Thoracic aorta (tissue), 2 donors: ENCODE measurements at regions not wholly inside any gene's neighbourhood (a gene's known extent, or its start where the extent isn't known, plus 50 kb on each side); places are given as distances from the start of the nearest gene placed in this dataset.
"Not testable (repeated sequence)": the region's sequence is repeated elsewhere in the genome, so short reads cannot be mapped to it uniquely, and the experiment has no call there.

Experiments
- ATAC-seq: fragments of 150-250 bp; one replicate; pipeline ENCODE4 v1.8.0; 2017; ENCODE audit warnings: low read depth; ENCODE audit not compliant: insufficient number of reproducible peaks, low FRiP score
- DNase-seq: peaks from one replicate; pipeline ENCODE4 v3.0.0-alpha.2; 2020; ENCODE audit warnings: low spot score
- H3K27ac ChIP-seq, 2 donors: fragments of 200-600 bp; sonication (generic); 1 replicate in 1 of 2; 2 replicates in 1 of 2; pipeline ENCODE4 v1.5.1; 2016; ENCODE audit warnings: mild to moderate bottlenecking in 2 of 2, moderate library complexity in 2 of 2
- H3K27me3 ChIP-seq: fragments of 200-600 bp; sonication (generic); replicated peaks from 2 replicates; pipeline ENCODE4 v1.6.0; 2016; ENCODE audit warnings: mild to moderate bottlenecking; ENCODE audit not compliant: insufficient read depth
- H3K36me3 ChIP-seq: fragments of 200-600 bp; sonication (generic); one replicate; pipeline ENCODE4 v1.5.1; 2016
- H3K4me1 ChIP-seq, 2 donors: fragments of 200-600 bp; sonication (generic); 1 replicate in 1 of 2; 2 replicates in 1 of 2; pipeline versions ENCODE4 v1.5.1 to v1.6.0; 2016; ENCODE audit warnings: low read depth in 2 of 2, mild to moderate bottlenecking in 1 of 2; ENCODE audit not compliant: control insufficient read depth in 1 of 2
- H3K4me3 ChIP-seq: fragments of 200-600 bp; sonication (generic); 2 replicates; pipeline ENCODE4 v1.5.1; 2016; ENCODE audit warnings: mild to moderate bottlenecking
- H3K9me3 ChIP-seq: fragments of 200-600 bp; sonication (generic); 2 replicates; pipeline ENCODE4 v1.5.1; 2016
- TF ChIP-seq, protein P1 (sequence below): fragments of 200-600 bp; sonication (generic); IDR thresholded peaks from one replicate; pipeline ENCODE4 v1.5.1; 2019; ENCODE audit warnings: antibody characterized with exemption

DNA sequence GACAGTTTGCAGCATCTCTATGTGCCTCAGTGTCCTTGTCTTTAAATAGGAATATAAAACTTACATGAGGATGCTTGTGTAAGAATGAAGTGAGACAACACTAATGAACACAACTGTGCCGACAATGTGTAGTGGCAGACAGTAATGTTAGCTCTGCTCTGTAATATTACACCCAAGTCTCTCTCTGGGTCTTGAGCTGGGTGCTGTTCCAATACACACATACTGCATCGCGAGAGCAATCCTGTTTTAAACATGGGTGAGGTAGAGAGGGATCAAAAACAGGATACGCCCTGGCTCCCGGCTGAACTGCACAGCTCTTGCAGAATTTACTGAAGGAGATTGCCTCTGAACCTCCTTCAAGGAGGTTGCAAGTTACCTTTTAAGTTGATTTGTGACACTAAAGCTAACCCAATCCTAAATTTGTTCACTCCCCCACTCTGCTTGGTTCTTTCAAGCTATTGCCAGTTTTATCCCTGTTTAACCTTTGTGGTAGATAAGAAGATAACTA, 155.2 kb upstream of the ISL1 start:
- TF ChIP-seq, protein P1, sequence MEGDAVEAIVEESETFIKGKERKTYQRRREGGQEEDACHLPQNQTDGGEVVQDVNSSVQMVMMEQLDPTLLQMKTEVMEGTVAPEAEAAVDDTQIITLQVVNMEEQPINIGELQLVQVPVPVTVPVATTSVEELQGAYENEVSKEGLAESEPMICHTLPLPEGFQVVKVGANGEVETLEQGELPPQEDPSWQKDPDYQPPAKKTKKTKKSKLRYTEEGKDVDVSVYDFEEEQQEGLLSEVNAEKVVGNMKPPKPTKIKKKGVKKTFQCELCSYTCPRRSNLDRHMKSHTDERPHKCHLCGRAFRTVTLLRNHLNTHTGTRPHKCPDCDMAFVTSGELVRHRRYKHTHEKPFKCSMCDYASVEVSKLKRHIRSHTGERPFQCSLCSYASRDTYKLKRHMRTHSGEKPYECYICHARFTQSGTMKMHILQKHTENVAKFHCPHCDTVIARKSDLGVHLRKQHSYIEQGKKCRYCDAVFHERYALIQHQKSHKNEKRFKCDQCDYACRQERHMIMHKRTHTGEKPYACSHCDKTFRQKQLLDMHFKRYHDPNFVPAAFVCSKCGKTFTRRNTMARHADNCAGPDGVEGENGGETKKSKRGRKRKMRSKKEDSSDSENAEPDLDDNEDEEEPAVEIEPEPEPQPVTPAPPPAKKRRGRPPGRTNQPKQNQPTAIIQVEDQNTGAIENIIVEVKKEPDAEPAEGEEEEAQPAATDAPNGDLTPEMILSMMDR: no peak
- Histone ChIP-seq H3K4me3 (no peak overlapping the region), H3K9me3 (peaks cover 4% of the 10 kb centered on the region), H3K36me3 (no peaks in the 10 kb centered on the region), H3K4me1 (no peaks in the 10 kb centered on the region), H3K27ac (no peak overlapping the region), H3K27me3 (no peaks in the 10 kb centered on the region)
- DNase-seq (no peak), ATAC-seq (no peak)

DNA sequence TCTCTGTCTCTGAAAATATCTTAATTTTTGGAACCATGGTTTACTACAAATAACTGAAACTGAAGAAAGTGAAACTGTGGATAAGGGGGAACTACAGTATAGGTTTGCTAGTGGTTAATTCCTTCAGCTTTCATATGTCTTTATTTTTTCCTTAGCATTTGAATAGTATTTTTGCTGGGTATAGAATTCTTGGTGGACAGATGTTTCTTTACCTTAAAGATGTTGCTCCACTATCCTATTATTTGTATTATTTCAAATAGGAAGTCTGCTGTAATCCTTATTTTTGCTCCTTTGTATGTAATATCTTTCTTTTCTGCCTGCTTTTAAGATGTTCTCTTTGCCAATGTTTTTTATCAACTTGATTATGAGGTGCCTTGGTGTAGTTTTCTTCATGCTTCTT, 152.9 kb upstream of the ISL1 start:
- Histone ChIP-seq H3K27ac (no peak overlapping the region), H3K9me3 (peaks cover 4% of the 10 kb centered on the region), H3K4me3 (no peak overlapping the region), H3K27me3 (no peaks in the 10 kb centered on the region), H3K4me1 (no peaks in the 10 kb centered on the region), H3K36me3 (no peaks in the 10 kb centered on the region)
- DNase-seq: no peak
- no peak for ATAC-seq
- TF ChIP-seq, protein P1: no peak

DNA sequence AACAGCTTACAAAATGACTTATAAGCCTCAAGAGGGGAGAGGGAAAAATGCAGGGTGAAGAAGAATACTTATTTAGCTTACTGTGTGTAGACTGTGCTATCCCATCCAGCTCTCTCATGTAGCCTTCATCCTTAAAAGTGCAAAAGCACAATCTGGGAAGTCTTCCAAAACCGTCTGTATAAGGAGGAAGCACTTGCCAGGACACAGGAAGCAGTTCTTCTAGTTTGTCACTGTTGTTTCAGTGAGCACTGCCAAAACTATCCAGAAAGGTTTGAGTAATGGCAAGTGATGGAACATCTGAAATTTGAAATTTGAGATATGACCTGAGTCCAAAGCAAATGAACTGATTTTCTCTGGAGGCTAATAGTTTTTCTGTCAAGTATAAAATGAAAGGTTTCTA, 140.8 kb upstream of the ISL1 start:
- no peaks in the 10 kb centered on the region for H3K4me1 ChIP-seq
- H3K27ac ChIP-seq: no peak overlapping the region
- H3K36me3 ChIP-seq: no peaks in the 10 kb centered on the region
- H3K4me3 ChIP-seq: no peak overlapping the region
- H3K9me3 ChIP-seq: no peaks in the 10 kb centered on the region
- DNase-seq: no peak
- no peaks in the 10 kb centered on the region for H3K27me3 ChIP-seq
- no peak for ATAC-seq
- TF ChIP-seq, protein P1: no peak

DNA sequence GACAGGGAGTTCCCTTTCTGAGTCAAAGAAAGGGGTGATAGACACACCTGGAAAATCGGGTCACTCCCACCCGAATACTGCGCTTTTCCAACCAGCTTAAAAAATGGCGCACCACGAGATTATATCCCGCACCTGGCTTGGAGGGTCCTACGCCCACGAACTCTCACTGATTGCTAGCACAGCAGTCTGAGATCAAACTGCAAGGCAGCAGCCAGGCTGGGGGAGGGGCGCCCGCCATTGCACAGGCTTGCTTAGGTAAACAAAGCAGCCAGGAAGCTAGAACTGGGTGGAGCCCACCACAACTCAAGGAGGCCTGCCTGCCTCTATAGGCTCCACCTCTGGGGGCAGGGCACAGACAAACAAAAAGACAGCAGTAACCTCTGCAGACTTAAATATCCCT, 132.3 kb upstream of the ISL1 start:
- not testable (repeated sequence) for H3K27me3 ChIP-seq, H3K36me3 ChIP-seq, DNase-seq, H3K4me3 ChIP-seq, H3K9me3 ChIP-seq, ATAC-seq, H3K27ac ChIP-seq, H3K4me1 ChIP-seq

DNA sequence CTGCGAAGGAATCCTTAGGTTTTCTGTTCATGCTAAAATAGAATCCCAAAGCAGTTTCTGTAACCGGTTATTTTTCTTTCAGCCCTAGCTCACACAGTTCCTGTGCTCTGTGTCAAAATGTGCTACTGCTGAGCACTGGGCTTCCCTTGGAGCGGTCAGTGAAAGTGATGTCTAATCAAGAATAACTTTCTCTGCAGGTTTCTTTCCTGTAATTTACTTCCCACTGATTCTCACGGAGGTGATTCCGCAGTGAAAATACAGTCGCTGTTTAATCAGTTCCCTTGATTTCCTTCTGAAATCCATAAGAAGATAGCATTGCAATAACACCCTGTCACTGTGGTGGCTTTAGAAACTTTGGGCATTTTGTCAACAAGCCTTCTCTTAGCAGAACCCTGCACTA, 112.0 kb upstream of the ISL1 start:
- no peak for DNase-seq
- TF ChIP-seq, protein P1: no peak
- H3K27me3 ChIP-seq: no peaks in the 10 kb centered on the region
- H3K9me3 ChIP-seq: no peaks in the 10 kb centered on the region
- H3K27ac ChIP-seq: no peak overlapping the region
- H3K4me1 ChIP-seq: no peaks in the 10 kb centered on the region
- no peak for ATAC-seq
- no peak overlapping the region for H3K4me3 ChIP-seq
- H3K36me3 ChIP-seq: no peaks in the 10 kb centered on the region

DNA sequence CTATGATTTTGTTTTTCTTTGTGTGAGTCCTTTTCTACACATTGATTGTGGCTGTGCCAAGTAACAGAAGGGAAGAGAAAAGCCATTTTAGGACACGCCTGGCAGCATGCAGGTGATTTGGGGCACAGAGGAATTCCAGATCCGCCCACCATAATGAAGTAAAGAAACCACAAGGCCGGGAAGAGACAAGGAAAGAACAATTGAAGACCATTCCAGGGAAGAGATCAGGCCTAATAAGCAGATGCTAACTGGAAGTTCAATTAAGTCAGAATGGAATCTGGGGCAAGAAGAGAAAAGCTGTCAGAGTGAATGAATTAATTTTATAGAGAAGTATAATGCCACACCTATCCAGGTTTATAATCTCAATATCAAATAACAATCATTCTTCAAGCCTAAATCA, 110.2 kb upstream of the ISL1 start:
- Histone ChIP-seq H3K4me1 (no peaks in the 10 kb centered on the region), H3K9me3 (no peaks in the 10 kb centered on the region), H3K27me3 (no peaks in the 10 kb centered on the region), H3K27ac (no peak overlapping the region), H3K4me3 (no peak overlapping the region), H3K36me3 (no peaks in the 10 kb centered on the region)
- TF ChIP-seq, protein P1: no peak
- ATAC-seq: no peak
- no peak for DNase-seq
